ENCODE measurements at regions not wholly inside any gene's neighbourhood (a gene's known extent, or its start where the extent isn't known, plus 50 kb on each side); places are given as distances from the start of the nearest gene placed in this dataset.
A peak's percentile ranks its signal among the peaks of the same experiment; 100 is the strongest.

- Histone ChIP-seq H2AK5ac (ENCODE audit: low read depth, low read length) (no peak overlapping the region), H4K20me1 (ENCODE audit: insufficient read depth, low read length) (no peaks in the 10 kb centered on the region), H2BK5ac (ENCODE audit: low read depth, low read length, poor library complexity, severe bottlenecking) (peak overlapping the region; percentile 83), H3K27ac (ENCODE audit: insufficient read depth, low read length) (no peak overlapping the region), H2BK15ac (ENCODE audit: low read depth, low read length) (no peak overlapping the region), H4K5ac (ENCODE audit: low read depth, low read length) (no peak overlapping the region), H3K18ac (ENCODE audit: low read depth, low read length) (no peak overlapping the region), H2BK20ac (ENCODE audit: low read depth, low read length) (no peak overlapping the region), H3K23ac (ENCODE audit: low read depth, low read length) (no peak overlapping the region), H4K8ac (ENCODE audit: low read depth in 2 of 2, low read length in 2 of 2) (no peak overlapping the region), H2BK120ac (ENCODE audit: low read depth, low read length) (no peak overlapping the region), H3K4me1 (ENCODE audit: control insufficient read depth, insufficient read depth, low read length) (peaks cover 6% of the 10 kb centered on the region), H2AK9ac (replicated peaks; ENCODE audit: low read depth, low read length, poor library complexity) (no peak overlapping the region), H3K4ac (ENCODE audit: low read depth, low read length) (no peak overlapping the region), H3K9me3 (ENCODE audit: control insufficient read depth, insufficient read depth, low read length) (0 out of 2 replicates have a peak, but pooled peaks cover 1% of the 10 kb centered on the region), H2AFZ (replicated peaks; ENCODE audit: low read length, poor library complexity) (no peak overlapping the region), H3K9me1 (ENCODE audit: insufficient read depth, low read length) (no peaks in the 10 kb centered on the region), H3K4me3 (ENCODE audit: insufficient read depth, low read depth, low read length) (no peak overlapping the region), H3K56ac (ENCODE audit: extremely low read depth, insufficient read depth, low read length) (no peak overlapping the region), H3K9ac (ENCODE audit: low read depth, low read length) (no peak overlapping the region), H3K14ac (replicated peaks; ENCODE audit: low read depth, low read length) (no peak overlapping the region), H3K36me3 (ENCODE audit: control insufficient read depth, insufficient read depth, low read length) (no peaks in the 10 kb centered on the region), H3K4me2 (ENCODE audit: low read depth, low read length) (no peak overlapping the region), H3K79me1 (ENCODE audit: low read depth in 1 of 2, low read length in 2 of 2) (no peaks in the 10 kb centered on the region), H3K27me3 (ENCODE audit: control insufficient read depth, insufficient read depth, low read length) (no peaks in the 10 kb centered on the region), H4K91ac (ENCODE audit: insufficient read depth, low read depth, low read length) (no peak overlapping the region)
- ChIA-PET POLR2A (ENCODE audit: unreplicated experiment) (no interaction called here), CTCF (no interaction called here)
- DNase-seq: peak; percentile 64
- WGBS, 2 experiments (ENCODE audit: extremely low coverage in 2 of 2, insufficient read length in 1 of 2): no CpG with 5 or more reads among the region's 1 CpG
- BruUV-seq (replicated peaks): no TSS peak
- dilution Hi-C loops (cut with HindIII; ENCODE audit: low sequenced_read_pairs, unreplicated experiment): no loop called here
- intact Hi-C loops (cut with micrococcal nuclease): no loop called here
- ATAC-seq (ENCODE audit: low read depth): peak; percentile 70
- TF ChIP-seq BHLHE40 (IDR thresholded peaks at IDR 0.05; ENCODE audit: low read depth, low read length) (no peak), RAD21 (IDR thresholded peaks at IDR 0.05; ENCODE audit: low read length) (no peak), CTCF (conservative IDR thresholded peaks at IDR 0.05; ENCODE audit: low read depth, low read length) (no peak), CEBPB (IDR thresholded peaks at IDR 0.05; ENCODE audit: low read depth, low read length) (no peak), FOS (IDR thresholded peaks at IDR 0.05; ENCODE audit: low read depth, low read length) (no peak), POLR2A (IDR thresholded peaks at IDR 0.05; ENCODE audit: low read depth, low read length) (no peak), MAFK (IDR thresholded peaks at IDR 0.05; ENCODE audit: low read depth, low read length) (no peak), MXI1 (IDR thresholded peaks at IDR 0.05; ENCODE audit: borderline replicate concordance, low read depth, low read length) (no peak), SMC3 (IDR thresholded peaks at IDR 0.05; ENCODE audit: low read depth, low read length) (no peak), RCOR1 (IDR thresholded peaks at IDR 0.05; ENCODE audit: insufficient replicate concordance, low read length) (no peak), RFX5 (IDR thresholded peaks at IDR 0.05; ENCODE audit: low read depth, low read length) (no peak), CHD1 (IDR thresholded peaks at IDR 0.05; ENCODE audit: low read depth, low read length) (no peak), MAZ (IDR thresholded peaks at IDR 0.05; ENCODE audit: borderline replicate concordance, low read depth, low read length) (no peak), NFE2L2 (IDR thresholded peaks at IDR 0.05; ENCODE audit: low read depth, low read length) (no peak), ELK1 (IDR thresholded peaks at IDR 0.05; ENCODE audit: borderline replicate concordance, low read depth, low read length) (no peak)
- TF ChIP-seq, protein P1, sequence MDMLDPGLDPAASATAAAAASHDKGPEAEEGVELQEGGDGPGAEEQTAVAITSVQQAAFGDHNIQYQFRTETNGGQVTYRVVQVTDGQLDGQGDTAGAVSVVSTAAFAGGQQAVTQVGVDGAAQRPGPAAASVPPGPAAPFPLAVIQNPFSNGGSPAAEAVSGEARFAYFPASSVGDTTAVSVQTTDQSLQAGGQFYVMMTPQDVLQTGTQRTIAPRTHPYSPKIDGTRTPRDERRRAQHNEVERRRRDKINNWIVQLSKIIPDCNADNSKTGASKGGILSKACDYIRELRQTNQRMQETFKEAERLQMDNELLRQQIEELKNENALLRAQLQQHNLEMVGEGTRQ (IDR thresholded peaks at IDR 0.05; ENCODE audit: low read depth, low read length): no peak
- in situ Hi-C loops (cut with MboI; ENCODE audit: low sequenced_read_pairs): no loop called here
These were observed 131.5 kb upstream of the TRPC6 start for GRCh38 chr11:101715281-101715680.

Data from IMR-90 (cell line).